ENCODE measurements at regions not wholly inside any gene's neighbourhood (a gene's known extent, or its start where the extent isn't known, plus 50 kb on each side); places are given as distances from the start of the nearest gene placed in this dataset.

DNA sequence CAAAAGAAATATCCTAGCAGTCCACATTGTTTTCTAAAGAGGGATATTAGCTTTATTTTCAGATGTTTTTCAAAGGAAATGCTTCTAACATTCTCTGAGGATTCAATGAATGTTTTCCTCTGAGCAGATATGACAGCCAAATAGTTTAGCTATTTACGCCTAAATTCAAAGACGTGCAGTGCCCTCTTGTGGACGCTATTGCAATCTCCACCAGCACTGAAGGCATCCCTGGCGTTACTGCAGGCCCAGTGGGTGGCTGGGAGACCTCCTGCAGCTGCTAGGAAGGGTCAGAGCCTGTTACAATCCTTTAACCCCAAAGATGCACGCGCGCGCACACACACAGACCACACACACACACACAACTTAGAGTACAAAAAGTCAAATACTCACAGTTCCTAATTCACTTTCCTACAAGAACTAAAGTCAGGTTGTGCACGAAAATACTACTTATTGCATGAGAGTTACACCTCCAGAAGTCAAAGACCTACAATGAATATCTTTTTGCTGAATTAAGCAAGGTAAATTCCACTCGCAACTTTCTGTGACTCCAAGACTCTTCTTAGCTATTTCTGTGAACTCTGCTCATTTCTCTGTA is 589.3 kb upstream of the TMEM132C start:
- Histone ChIP-seq H3K9me3 (replicated peaks) (no peaks in the 10 kb centered on the region), H3K27me3 (replicated peaks) (no peaks in the 10 kb centered on the region), H3K36me3 (no peaks in the 10 kb centered on the region), H3K4me3 (no peak overlapping the region), H3K4me1 (replicated peaks) (peaks cover 8% of the 10 kb centered on the region; the same call in 1 of the 2 replicates), H3K27ac (no peak overlapping the region)
- peak; percentile 65 to 72 for DNase-seq (ENCODE audit: low read depth in 1 of 2, low spot score in 2 of 2)

DNA sequence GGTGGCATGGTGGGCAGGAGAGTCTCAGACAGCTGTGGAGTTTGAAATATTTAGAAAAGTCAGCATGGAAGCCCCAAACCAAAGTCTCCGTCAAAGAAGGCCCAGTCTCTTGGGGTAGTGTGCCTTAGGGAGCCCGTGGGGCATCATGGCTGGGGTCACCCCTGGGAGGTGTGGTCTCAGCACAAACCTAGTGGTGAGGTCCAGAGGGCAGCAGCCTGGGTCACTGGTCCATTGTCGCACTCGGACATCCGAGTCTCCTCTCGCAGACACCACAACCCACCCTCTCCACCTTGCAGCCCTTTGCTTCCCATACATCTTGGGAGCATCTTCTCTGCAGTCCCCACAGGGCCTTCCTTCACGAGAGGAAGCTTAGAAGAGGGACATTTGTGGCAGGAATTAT is 588.0 kb upstream of the TMEM132C start:
- Histone ChIP-seq H3K9me3 (replicated peaks) (no peaks in the 10 kb centered on the region), H3K27me3 (replicated peaks) (no peaks in the 10 kb centered on the region), H3K4me3 (no peak overlapping the region), H3K36me3 (no peaks in the 10 kb centered on the region), H3K27ac (no peak overlapping the region), H3K4me1 (replicated peaks) (peaks cover 8% of the 10 kb centered on the region; the same call in 1 of the 2 replicates)
- no peak for DNase-seq (ENCODE audit: low read depth in 1 of 2, low spot score in 2 of 2)

DNA sequence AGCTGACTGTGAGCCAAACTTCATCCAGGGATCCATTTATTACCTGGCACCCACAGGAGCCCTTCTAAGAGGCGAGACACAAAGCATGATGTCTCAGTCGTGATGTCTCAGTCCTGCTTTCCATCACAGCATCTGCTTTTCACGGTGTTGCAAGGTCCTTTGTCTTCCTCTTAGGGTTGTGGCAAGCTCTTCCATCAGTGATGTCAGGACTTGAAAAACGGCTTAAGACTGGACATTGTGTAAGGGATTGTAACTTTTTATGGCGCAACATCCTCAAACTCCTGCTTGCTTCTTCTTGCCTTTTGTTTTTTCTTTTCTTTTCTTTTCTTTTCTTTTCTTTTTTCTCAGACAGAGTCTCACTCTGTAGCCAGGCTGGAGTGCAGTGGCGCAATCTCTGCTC is 586.5 kb upstream of the TMEM132C start:
- Histone ChIP-seq H3K36me3 (no peaks in the 10 kb centered on the region), H3K27me3 (replicated peaks) (no peaks in the 10 kb centered on the region), H3K9me3 (replicated peaks) (no peaks in the 10 kb centered on the region), H3K4me3 (no peak overlapping the region), H3K4me1 (replicated peaks) (peaks cover 8% of the 10 kb centered on the region; the same call in 1 of the 2 replicates), H3K27ac (no peak overlapping the region)
- no peak for DNase-seq (ENCODE audit: low read depth in 1 of 2, low spot score in 2 of 2)

DNA sequence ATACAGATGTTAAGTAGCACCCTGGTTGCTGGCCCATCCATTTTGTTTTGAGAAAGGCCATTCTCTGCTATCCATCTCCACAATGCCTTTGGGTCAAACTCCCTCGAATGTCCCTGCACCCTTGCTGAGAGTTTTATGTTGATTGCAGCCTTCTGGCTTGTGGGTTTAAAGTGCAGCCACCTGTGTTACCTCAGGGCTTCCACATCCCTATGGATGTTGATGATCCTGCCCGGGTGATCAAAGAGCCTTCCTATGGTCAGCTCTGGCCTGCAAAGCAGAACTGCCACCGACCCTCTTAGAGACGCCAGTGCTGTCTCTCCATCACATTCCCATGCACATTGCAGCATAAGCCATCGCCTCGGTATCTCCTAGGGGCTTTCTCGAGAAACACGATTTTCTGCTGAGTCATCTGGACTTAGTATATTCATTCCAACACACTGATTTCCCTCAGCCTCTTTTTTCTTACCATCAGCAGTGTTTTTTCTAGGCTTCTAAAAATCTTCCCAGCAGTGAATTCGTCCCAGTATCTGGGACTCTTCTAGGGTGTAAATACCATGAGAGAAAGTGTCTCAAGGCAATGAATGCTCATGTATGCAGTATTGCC is 585.7 kb upstream of the TMEM132C start:
- peaks cover 8% of the 10 kb centered on the region; the same call in 1 of the 2 replicates for H3K4me1 ChIP-seq (replicated peaks)
- H3K4me3 ChIP-seq: no peak overlapping the region
- no peak for DNase-seq (ENCODE audit: low read depth in 1 of 2, low spot score in 2 of 2)
- H3K27me3 ChIP-seq (replicated peaks): no peaks in the 10 kb centered on the region
- H3K36me3 ChIP-seq: no peaks in the 10 kb centered on the region
- no peak overlapping the region for H3K27ac ChIP-seq
- H3K9me3 ChIP-seq (replicated peaks): no peaks in the 10 kb centered on the region

DNA sequence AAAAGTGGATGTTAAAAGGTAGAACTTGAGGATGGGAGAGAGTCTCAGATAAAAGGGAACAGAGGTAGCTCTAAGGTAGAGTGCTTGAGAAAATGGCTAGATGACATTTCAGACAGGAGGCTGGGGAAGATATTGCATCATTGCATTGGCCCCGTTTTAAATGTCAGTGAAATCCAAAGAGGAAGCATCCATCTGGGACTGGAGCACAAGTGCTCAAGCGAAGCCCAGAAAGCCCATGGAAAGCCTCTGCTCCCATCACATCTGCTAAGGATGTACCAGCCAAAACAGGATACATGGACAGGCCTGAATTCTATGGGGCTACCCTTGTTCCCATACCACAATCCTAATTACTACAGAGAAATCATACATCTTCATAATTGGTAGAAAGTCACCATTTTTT is 581.5 kb upstream of the TMEM132C start:
- no peak for DNase-seq (ENCODE audit: low read depth in 1 of 2, low spot score in 2 of 2)
- Histone ChIP-seq H3K4me1 (replicated peaks) (no peaks in the 10 kb centered on the region), H3K27ac (no peak overlapping the region), H3K36me3 (no peaks in the 10 kb centered on the region), H3K27me3 (replicated peaks) (no peaks in the 10 kb centered on the region), H3K4me3 (no peak overlapping the region), H3K9me3 (replicated peaks) (no peaks in the 10 kb centered on the region)

DNA sequence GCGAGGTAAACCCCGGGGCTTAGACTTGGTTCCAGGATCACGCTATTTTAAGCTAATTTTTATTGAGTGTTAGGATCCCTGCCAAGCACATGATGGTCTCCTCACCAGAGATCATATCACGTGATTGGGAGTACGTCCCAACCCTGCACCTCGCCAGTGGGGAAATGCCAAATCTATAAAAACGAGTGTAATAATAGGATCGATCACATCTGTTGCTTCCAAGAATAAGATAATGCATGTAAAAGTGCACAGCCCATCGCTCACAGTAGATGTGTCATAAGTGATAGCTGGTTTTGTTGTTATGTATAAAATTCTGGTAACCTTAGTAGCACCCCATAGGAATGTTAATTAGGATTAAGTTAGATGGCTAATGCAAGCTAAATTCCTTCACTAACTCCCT is 581.0 kb upstream of the TMEM132C start:
- no peaks in the 10 kb centered on the region for H3K9me3 ChIP-seq (replicated peaks)
- H3K27me3 ChIP-seq (replicated peaks): no peaks in the 10 kb centered on the region
- no peak for DNase-seq (ENCODE audit: low read depth in 1 of 2, low spot score in 2 of 2)
- no peak overlapping the region for H3K27ac ChIP-seq
- H3K4me3 ChIP-seq: no peak overlapping the region
- no peaks in the 10 kb centered on the region for H3K36me3 ChIP-seq
- no peaks in the 10 kb centered on the region for H3K4me1 ChIP-seq (replicated peaks)

- no peaks in the 10 kb centered on the region for H3K9me3 ChIP-seq (replicated peaks)
- H3K27me3 ChIP-seq (replicated peaks): no peaks in the 10 kb centered on the region
- H3K36me3 ChIP-seq: no peaks in the 10 kb centered on the region
- no peaks in the 10 kb centered on the region for H3K4me1 ChIP-seq (replicated peaks)
- DNase-seq (ENCODE audit: low read depth in 1 of 2, low spot score in 2 of 2): no peak
- H3K4me3 ChIP-seq: no peak overlapping the region
- H3K27ac ChIP-seq: no peak overlapping the region
Observed at GRCh38 chr12:127687181-127687580, 579.8 kb upstream of the TMEM132C start.

DNA sequence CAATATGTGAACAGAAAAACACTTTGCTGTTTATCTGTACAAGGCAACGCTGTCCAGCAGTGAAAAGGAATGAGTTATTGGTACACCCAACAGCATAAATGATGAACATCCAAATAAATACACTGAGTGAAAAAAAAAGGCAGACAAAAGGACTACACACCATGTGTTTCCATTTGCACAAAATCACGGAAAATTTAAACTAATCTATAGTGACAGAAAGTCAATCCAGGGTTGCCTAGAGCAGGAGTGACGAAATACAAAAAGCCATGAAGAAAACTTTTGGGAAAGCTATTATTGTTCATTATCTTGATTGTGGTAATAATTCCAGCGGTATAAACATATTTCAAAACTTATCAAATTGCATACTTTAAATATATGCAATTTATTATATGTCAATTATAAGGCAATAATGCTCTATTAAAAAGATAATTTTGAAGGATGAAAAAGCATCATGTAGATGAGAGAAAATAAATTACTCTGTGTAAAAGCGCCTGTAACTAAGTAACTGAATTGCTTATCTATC is 578.0 kb upstream of the TMEM132C start:
- H3K36me3 ChIP-seq: no peaks in the 10 kb centered on the region
- no peaks in the 10 kb centered on the region for H3K27me3 ChIP-seq (replicated peaks)
- H3K4me3 ChIP-seq: no peak overlapping the region
- no peaks in the 10 kb centered on the region for H3K9me3 ChIP-seq (replicated peaks)
- H3K4me1 ChIP-seq (replicated peaks): no peaks in the 10 kb centered on the region
- no peak overlapping the region for H3K27ac ChIP-seq
- DNase-seq (ENCODE audit: low read depth in 1 of 2, low spot score in 2 of 2): no peak

- Histone ChIP-seq H3K4me3 (no peak overlapping the region), H3K27me3 (replicated peaks) (no peaks in the 10 kb centered on the region), H3K27ac (no peak overlapping the region), H3K36me3 (no peaks in the 10 kb centered on the region), H3K4me1 (replicated peaks) (no peaks in the 10 kb centered on the region), H3K9me3 (replicated peaks) (no peaks in the 10 kb centered on the region)
- peak in 1 of 2 experiments; percentile 6 for DNase-seq (ENCODE audit: low read depth in 1 of 2, low spot score in 2 of 2)
Observed at GRCh38 chr12:127690161-127690560, 576.8 kb upstream of the TMEM132C start.

DNA sequence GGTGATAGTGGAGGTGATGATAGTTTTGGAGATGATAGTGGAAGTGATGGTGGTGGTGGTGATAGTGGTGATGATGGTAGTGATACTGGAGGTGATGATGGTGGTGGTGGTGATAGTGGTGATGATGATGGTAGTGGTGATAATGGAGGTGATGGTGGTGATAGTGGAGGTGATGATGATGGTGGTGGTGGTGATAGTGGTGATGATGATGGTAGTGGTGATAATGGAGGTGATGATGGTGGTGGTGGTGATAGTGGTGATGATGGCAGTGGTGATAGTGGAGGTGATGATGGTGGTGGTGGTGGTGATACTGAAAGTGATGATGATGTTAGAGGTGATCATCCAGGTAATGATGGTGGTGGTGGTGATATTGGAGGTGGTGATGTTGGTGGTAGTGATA is 570.0 kb upstream of the TMEM132C start:
- H3K4me3 ChIP-seq: no peak overlapping the region
- H3K27me3 ChIP-seq (replicated peaks): no peaks in the 10 kb centered on the region
- no peak overlapping the region for H3K27ac ChIP-seq
- no peaks in the 10 kb centered on the region for H3K9me3 ChIP-seq (replicated peaks)
- no peaks in the 10 kb centered on the region for H3K4me1 ChIP-seq (replicated peaks)
- H3K36me3 ChIP-seq: no peaks in the 10 kb centered on the region
- DNase-seq (ENCODE audit: low read depth in 1 of 2, low spot score in 2 of 2): no peak

GRCh38 chr12:127703026-127703425 is 563.9 kb upstream of the TMEM132C start:
- Histone ChIP-seq H3K4me3 (no peak overlapping the region), H3K4me1 (replicated peaks) (no peaks in the 10 kb centered on the region), H3K9me3 (replicated peaks) (no peaks in the 10 kb centered on the region), H3K27ac (no peak overlapping the region), H3K27me3 (replicated peaks) (no peaks in the 10 kb centered on the region; the same call in 1 of the 2 replicates), H3K36me3 (no peaks in the 10 kb centered on the region)
- no peak for DNase-seq (ENCODE audit: low read depth in 1 of 2, low spot score in 2 of 2)

- H3K27ac ChIP-seq: no peak overlapping the region
- no peak overlapping the region for H3K4me3 ChIP-seq
- no peak for DNase-seq (ENCODE audit: low read depth in 1 of 2, low spot score in 2 of 2)
- no peaks in the 10 kb centered on the region for H3K9me3 ChIP-seq (replicated peaks)
- H3K36me3 ChIP-seq: no peaks in the 10 kb centered on the region
- no peaks in the 10 kb centered on the region for H3K4me1 ChIP-seq (replicated peaks)
- no peaks in the 10 kb centered on the region for H3K27me3 ChIP-seq (replicated peaks)
Observed at GRCh38 chr12:127711108-127711507, 555.9 kb upstream of the TMEM132C start.

GRCh38 chr12:127712561-127712960 is 554.4 kb upstream of the TMEM132C start:
- Histone ChIP-seq H3K27me3 (replicated peaks) (no peaks in the 10 kb centered on the region), H3K4me3 (no peak overlapping the region), H3K36me3 (no peaks in the 10 kb centered on the region), H3K27ac (no peak overlapping the region), H3K9me3 (replicated peaks) (no peaks in the 10 kb centered on the region), H3K4me1 (replicated peaks) (no peaks in the 10 kb centered on the region)
- no peak for DNase-seq (ENCODE audit: low read depth in 1 of 2, low spot score in 2 of 2)

- H3K27me3 ChIP-seq (replicated peaks): no peaks in the 10 kb centered on the region
- no peaks in the 10 kb centered on the region for H3K36me3 ChIP-seq
- H3K4me1 ChIP-seq (replicated peaks): no peaks in the 10 kb centered on the region
- no peak overlapping the region for H3K27ac ChIP-seq
- no peaks in the 10 kb centered on the region for H3K9me3 ChIP-seq (replicated peaks)
- H3K4me3 ChIP-seq: no peak overlapping the region
- no peak for DNase-seq (ENCODE audit: low read depth in 1 of 2, low spot score in 2 of 2)
Observed at GRCh38 chr12:127716166-127716565, 550.8 kb upstream of the TMEM132C start.
